HuH-7 (cell line): ENCODE measurements at regions not wholly inside any gene's neighbourhood (a gene's known extent, or its start where the extent isn't known, plus 50 kb on each side); places are given as distances from the start of the nearest gene placed in this dataset.

Experiments used
- DNase-seq: peaks from one replicate; pipeline ENCODE4 v3.0.0; 2011; ENCODE audit warnings: low spot score

- no peak for DNase-seq
Measured at GRCh38 chr16:85541619-85541979, 71.5 kb upstream of the GSE1 start.

DNA sequence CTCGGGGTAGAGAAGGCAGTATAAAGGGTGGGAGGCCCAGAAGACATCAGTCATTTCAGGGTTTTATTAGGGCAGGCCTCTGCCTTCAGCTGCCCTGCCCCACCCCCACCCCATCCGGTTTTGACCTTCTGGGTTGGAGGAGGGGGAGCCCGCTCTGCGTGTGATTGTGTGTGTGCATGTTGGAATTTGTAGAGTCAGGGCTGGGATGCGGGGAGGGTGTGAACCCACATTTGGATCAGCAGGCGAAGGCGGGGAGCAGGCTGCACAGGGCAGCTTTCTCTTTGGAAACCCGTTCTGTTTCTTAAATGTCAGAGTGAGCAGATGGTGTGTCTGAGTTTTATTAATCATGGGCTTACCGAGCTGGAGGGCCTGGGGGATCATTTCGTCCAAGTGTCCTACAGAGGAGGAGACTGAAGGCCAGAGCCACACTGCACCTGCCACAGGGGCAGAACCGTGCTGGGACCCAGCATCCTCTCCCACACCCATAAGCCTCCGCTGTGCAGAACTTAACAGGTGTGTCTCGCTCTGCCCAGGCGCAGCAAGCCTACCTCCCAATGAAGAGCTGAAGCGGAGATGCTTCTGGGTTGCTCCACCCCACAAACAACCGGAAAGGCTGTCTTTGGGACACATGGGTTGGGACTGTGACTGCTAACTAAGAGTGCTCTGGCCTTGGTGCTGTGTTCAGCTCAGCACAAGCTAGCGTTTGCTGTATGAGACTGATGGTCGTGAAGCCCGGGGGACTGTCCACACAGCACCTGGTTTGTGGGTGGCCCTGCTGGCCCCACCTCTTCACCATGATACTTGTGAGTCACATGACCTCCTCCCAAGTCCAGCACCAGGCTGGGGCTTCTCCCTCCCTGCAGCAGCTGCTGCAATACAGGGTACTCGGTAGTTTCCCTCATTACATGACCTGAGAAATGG lies 70.9 kb upstream of the GSE1 start:
- no peak for DNase-seq

DNA sequence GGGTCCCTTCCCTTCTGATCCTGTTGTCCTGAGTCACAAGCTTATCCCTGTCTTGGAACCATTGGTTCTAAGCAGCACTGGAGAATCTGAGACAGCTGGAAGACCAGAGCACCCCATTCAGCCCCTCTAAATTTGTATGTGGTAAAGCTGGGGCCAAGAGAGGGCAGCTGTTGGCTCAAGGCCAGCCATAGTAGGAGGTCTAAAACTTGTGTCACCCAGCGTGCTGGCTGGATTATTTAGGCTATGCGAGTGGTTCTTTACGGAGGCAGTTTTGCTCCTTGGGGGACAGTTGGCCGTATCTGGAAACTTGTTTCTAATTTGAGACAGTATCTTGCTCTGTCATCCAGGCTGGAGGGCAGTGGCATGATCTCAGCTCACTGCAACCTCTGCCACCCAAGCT lies 69.6 kb upstream of the GSE1 start:
- no peak for DNase-seq

GRCh38 chr16:85544016-85544415 lies 69.1 kb upstream of the GSE1 start:
- DNase-seq = no peak

GRCh38 chr16:85544668-85545067 lies 68.5 kb upstream of the GSE1 start:
- no peak for DNase-seq

DNA sequence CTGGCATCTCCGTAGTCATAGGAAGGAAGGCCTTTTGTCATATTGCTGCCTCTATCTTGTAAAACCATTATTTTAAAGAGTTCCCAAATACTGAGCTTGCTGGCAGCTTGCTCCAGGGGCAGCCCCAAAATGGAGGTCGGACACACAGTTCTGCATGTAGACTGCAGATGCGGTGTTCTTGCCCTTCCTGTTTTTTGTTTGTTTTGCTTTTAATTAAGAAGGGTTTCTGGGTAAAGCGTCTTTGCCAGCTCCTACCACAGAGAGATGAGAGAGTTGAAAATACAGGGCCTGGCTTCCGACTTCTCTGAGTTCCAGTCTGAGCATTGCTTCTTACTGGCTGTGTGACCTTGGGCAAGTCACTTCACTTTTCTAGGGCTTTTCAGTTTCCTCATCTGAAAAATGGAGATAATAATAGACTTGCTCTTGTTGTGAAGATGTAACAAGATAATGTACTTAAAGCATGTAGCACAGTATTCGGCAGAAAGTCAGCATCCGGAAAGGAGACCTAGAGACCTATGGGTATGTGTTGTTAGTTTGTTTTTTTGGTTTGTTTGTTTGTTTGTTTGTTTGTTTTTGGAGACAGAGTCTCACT lies 67.8 kb upstream of the GSE1 start:
- no peak for DNase-seq

DNA sequence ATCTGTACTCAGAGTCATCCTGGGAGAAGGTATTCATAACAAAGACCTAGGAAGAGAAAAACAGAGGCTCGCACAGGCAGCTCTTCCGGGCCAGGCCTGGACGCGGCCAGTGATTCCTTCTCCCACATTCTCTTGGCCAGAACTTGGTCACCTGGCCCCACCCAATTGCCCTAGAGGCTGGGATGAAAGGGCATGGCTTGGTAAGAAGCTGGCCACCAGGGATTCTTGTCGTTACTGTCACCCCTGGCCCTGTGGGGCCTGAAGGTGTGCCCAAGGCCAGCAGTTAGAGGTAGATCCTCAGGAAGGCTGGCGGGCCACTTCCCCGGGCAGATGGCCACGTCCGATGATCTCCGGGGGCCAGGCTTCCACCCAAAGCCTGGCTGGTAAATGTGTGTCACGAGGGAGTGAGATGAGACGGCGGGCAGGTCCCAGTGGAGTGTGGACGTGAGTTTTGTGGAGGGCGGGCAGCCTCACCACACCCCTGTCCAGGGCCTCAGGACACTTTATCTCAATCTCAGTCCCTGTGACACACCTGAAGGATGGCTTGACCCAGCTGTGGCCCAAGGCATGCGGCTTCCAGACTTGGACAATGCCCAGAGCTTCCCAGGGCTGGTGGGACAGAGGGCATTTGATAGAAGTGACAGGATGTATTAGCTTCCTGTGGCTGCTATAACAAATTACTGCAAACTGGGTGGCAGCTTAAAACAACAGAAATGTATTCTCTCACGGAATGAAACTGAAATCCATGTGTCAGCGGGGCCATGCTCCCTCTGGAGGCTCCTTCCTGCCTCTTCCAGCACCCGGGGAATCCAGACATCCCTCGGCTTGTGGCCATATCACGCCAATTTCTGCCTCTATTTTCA lies 66.3 kb upstream of the GSE1 start:
- DNase-seq = no peak

DNA sequence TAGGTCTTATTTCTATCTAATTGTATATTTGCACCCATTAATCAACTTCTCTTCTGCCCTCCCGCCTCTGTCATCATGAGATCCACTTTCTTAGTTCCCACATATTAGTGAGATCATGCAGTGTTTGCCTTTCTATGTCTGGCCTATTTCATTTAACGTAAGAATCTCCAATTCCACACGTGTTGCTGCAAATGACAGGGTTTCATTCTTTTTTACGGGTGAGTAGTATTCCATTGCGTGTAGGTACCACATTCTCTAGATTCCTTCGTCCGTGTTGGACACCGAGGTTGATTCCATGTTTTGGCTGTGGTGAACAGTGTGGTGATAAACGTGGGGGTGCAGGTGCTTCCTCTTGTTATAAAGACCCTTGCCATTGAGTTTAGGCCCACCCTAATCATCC lies 64.7 kb upstream of the GSE1 start:
- no peak for DNase-seq

DNA sequence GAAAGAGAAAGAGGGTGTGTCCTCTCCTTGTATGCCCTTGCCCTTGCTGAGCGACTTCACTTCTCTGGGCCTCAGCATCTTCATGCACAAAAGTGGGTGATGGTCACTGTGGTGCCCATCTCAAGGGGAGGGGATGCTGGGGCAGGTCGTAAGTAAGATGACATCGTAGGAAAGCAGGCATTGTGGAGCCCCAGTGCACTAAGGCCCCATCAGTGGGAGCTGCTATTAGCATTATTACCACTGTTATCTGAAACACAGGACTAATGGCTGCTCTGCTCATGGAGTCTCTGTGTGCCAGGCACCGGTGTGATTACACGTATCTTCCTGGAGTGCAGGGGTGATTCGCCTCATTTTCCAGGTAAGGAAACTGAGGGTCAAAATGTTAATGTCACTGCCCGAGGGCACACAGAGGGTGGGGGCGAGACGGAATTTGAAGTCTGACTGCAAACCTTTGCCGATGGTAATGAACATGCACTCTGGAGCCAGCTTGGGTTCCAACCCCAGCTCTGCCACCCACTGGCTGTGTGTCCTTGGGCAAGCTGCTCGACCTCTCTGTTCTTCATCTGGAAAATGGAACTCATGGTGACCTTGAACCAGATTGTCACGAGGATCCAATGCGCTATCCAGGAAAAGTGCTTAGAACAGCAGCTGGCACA lies 63.2 kb upstream of the GSE1 start:
- DNase-seq = no peak

DNA sequence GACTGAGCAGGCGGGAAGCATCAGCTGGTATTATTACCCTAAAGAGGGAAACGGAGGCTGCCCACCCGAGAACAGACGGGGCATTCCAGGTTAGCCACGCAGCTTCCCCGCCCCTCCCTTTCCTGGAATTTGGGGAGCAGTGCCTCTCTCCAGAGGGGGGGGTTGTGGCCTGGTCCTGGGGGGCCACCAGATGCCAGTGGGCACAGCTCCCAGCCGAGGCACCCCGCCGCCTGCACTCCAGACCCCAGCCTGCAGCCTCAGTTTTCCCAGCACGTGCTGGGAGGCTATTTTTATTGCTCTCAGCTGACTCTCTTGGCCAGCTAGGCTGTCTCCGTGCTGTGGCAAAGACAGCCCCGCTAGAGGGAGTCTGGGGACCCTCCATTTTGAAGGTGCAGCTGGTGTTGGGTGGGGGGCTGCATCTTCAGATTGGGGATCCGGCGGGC lies 62.7 kb upstream of the GSE1 start:
- no peak for DNase-seq

DNA sequence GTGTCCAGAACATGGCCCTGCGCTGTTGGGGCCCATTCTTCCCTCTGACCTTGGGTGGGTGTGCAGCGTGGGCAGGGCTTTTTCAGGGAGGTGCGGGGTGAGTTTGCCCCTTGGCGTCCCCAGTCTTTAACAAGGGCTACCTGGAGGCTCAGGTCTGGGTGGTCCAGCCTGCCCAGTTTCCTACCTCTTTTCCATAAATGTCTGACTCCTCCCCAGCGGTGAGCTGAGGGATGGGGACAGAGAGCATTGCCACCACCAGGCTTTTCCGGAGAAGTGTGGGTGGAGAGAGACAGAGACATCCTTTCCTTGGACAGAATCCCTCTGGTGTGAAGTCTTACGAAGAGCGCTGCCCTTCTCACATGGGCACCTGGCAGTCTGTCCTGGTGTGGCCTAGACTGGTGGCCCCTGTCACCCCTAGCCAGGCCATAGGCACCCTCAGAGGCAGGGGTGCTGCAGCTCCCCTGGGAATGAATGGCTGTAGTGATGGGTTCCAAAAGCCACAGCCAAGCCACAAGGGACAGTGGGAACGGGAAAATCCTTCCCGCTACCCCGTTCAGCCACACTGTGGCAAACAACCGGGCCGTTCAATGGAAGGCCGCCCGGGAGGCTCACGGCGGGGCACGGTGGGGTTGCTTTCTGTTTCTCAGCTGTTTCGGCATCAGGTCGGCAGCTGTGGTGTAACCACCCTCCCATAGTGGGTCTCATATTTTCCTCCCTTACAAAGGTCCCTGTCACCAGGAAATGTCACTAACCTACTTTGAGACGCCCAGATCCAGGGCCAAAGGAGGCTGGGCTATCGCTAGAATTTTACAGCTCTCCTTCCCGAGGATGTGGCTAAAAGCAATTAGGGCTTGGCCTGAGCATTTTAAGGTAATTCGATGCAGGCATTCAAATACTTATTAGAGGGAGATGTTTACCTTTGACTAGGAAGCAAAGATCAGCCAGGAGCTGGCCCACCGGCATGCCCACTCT lies 61.9 kb upstream of the GSE1 start:
- DNase-seq = no peak

DNA sequence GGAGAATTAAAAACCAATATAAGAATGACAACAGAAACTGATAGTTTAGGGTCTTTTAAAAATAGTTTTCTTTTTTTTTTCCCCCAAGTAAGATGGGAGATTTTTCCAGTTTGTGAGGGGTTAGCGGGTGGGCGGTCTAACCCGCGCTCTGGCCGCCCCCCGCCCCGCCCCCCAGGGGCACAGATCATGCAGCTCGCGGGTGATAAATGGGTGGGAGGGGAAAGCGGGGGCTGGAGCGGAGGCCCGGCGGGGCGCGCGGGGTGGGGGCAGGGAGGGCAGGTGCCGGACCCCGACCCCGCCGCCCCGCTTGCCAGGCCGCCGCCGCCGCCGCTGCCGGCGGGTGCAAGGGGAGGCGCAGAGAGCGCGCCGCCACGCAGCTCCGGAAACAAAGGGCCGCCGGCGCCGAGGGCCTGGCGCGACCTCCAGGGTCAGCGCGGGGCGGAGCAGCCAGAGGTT lies 60.1 kb upstream of the GSE1 start:
- DNase-seq = no peak

- DNase-seq = peak; percentile 88
Measured at GRCh38 chr16:85553436-85554113, 59.5 kb upstream of the GSE1 start.

- peak; percentile 92 for DNase-seq
Measured at GRCh38 chr16:85554114-85554888, 58.8 kb upstream of the GSE1 start.

- DNase-seq = peak; percentile 90
Measured at GRCh38 chr16:85554889-85555718, 58.0 kb upstream of the GSE1 start.

DNA sequence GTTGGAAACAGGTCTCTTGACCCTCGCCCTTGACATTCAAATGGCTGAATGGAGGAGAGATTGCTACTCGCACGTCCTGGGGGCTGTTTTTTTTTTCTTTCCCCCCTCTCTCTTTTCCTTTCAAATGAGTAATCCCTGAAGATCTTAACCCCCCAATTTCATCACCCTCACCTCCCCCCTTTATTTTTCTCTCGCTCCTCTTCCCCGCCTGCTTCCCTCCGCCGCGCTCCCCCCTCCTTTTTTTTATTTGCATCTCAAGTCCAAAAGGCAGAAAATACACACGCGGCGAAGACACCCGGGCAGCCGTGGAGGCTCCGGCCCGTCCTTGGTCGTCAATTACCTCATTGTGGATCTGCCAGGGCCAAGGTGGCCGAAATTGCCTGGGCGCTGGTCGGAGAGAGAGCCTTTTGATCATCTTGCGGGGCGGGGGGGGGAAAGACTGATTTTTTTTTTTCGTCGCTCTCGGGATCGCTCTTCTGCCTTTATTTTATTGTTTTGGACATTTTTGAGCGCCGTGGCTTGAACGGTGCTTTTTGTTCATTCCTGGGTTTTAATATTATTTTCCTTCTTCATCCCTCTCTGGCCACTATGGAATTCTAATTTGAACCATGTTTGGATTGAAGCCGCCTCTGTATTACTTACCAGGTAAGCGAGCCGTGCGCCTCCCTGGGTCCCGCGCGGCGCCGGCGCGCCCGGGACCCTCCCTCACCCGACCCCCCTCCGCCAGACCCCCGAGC lies 57.2 kb upstream of the GSE1 start:
- DNase-seq = no peak

GRCh38 chr16:85556456-85557082 lies 56.6 kb upstream of the GSE1 start:
- DNase-seq = peak; percentile 67
